ENCODE measurements at regions not wholly inside any gene's neighbourhood (a gene's known extent, or its start where the extent isn't known, plus 50 kb on each side); places are given as distances from the start of the nearest gene placed in this dataset.
"Not testable (repeated sequence)": the region's sequence is repeated elsewhere in the genome, so short reads cannot be mapped to it uniquely, and the experiment has no call there.

DNA sequence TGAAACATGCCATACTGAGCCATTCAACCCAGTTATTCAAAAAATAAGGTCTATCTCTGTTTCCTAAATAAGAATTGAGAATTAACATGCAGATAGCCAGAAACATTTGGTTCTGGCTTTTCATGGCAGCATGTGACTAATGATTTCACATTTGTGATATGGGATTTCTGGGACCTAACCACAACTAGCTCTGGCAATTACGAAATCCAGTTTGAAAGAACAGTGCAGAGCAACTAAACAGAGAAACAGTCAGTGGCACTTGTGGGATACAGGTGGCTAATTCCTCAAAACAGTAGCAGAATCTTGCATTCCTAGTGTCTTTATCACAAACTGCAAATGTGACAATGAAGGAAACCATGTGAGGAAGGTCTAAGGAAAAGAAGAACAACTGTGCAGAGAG, 637.8 kb upstream of the CHAC2 start:
- Mint-ChIP-seq H3K27me3 (ENCODE audit: unreplicated experiment) (peaks cover 7% of the 10 kb centered on the region), H3K4me3 (ENCODE audit: unreplicated experiment) (no peak overlapping the region), H3K4me1 (ENCODE audit: unreplicated experiment) (no peaks in the 10 kb centered on the region), H3K27ac (ENCODE audit: unreplicated experiment) (no peak overlapping the region), H3K9me3 (ENCODE audit: unreplicated experiment) (no peaks in the 10 kb centered on the region), H3K36me3 (ENCODE audit: unreplicated experiment) (no peaks in the 10 kb centered on the region)
- no peak for DNase-seq (ENCODE audit: extremely low spot score, unreplicated experiment)
- TF ChIP-seq, protein P1, sequence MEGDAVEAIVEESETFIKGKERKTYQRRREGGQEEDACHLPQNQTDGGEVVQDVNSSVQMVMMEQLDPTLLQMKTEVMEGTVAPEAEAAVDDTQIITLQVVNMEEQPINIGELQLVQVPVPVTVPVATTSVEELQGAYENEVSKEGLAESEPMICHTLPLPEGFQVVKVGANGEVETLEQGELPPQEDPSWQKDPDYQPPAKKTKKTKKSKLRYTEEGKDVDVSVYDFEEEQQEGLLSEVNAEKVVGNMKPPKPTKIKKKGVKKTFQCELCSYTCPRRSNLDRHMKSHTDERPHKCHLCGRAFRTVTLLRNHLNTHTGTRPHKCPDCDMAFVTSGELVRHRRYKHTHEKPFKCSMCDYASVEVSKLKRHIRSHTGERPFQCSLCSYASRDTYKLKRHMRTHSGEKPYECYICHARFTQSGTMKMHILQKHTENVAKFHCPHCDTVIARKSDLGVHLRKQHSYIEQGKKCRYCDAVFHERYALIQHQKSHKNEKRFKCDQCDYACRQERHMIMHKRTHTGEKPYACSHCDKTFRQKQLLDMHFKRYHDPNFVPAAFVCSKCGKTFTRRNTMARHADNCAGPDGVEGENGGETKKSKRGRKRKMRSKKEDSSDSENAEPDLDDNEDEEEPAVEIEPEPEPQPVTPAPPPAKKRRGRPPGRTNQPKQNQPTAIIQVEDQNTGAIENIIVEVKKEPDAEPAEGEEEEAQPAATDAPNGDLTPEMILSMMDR (IDR thresholded peaks at IDR 0.05): no peak

DNA sequence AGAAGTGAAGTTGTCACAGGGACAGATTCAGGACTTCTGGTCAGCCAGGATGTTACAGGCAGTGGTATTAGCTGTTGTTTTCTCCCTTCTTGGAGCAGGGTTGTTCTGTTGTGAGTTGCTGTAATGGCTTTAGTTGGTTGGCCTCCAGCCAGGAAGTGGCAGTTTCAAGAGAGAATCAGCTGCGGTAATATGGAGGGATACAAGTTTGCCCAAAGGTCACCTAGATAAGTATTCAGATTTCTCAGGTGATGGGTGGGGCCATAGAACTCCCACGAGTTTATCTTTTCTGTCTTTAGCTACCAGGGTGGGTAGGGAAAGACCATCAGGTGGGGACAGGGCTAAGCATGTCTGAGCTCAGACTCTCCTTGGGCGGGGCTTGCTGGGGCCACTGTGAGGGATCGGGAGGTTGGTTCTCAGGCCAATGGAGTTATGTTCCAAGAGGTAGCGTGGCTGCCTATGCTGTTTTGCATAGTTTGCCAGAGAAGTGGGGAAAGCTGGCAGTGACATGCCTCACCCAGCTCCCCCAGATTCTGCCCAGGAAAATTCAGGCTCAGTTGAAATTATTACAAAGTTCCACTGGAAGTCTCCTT, 640.4 kb upstream of the CHAC2 start:
- no peak for DNase-seq (ENCODE audit: extremely low spot score, unreplicated experiment)
- Mint-ChIP-seq H3K4me1 (ENCODE audit: unreplicated experiment) (no peaks in the 10 kb centered on the region), H3K36me3 (ENCODE audit: unreplicated experiment) (no peaks in the 10 kb centered on the region), H3K27me3 (ENCODE audit: unreplicated experiment) (peaks cover 33% of the 10 kb centered on the region), H3K4me3 (ENCODE audit: unreplicated experiment) (no peak overlapping the region), H3K9me3 (ENCODE audit: unreplicated experiment) (no peaks in the 10 kb centered on the region), H3K27ac (ENCODE audit: unreplicated experiment) (no peak overlapping the region)
- TF ChIP-seq, protein P1 (IDR thresholded peaks at IDR 0.05): no peak

DNA sequence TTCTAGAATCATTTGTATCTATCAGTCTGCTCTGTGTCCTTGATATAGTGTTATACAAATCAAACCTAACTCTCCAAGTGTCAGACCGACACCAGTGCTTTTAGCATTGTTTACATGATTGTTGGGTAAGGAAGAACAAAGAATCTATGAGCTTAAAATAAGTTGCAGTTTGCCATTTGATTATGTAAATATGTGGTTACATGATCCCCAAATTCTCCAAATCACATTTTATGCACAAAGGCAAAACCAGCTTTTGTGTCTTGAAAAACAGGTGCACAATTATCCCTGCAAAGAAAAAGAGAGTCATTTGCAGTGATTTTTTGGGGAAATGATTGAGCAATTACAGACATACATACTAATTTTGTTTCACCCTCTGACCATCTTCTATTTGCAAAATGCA, 652.6 kb upstream of the CHAC2 start:
- Mint-ChIP-seq H3K27me3 (ENCODE audit: unreplicated experiment) (peaks cover 24% of the 10 kb centered on the region), H3K4me1 (ENCODE audit: unreplicated experiment) (no peaks in the 10 kb centered on the region)

DNA sequence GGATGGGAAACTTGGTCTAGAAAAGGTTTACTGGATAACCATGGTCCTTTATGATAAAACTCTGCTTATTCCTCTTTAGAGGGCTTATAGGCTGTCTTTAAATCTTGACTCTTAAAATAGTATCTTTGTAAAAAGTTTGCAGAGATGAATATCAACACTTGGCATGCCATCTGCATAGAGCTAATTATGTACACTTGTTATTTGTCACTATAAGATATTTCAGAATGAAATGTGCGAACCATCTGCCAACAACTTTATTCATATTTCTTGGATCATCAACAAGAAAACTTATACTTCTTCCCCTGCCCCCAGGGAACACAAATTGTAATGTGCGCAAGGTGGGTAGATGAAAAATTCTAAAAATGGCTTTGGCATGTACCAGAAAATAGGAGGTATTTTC, 653.0 kb upstream of the CHAC2 start:
- no peaks in the 10 kb centered on the region for H3K36me3 Mint-ChIP-seq (ENCODE audit: unreplicated experiment)
- TF ChIP-seq, protein P1 (IDR thresholded peaks at IDR 0.05): no peak
- peaks cover 24% of the 10 kb centered on the region for H3K27me3 Mint-ChIP-seq (ENCODE audit: unreplicated experiment)
- H3K9me3 Mint-ChIP-seq (ENCODE audit: unreplicated experiment): no peaks in the 10 kb centered on the region
- no peaks in the 10 kb centered on the region for H3K4me1 Mint-ChIP-seq (ENCODE audit: unreplicated experiment)
- no peak overlapping the region for H3K4me3 Mint-ChIP-seq (ENCODE audit: unreplicated experiment)
- no peak overlapping the region for H3K27ac Mint-ChIP-seq (ENCODE audit: unreplicated experiment)
- DNase-seq (ENCODE audit: extremely low spot score, unreplicated experiment): no peak

More for the DNA sequence above, 652.6 kb upstream of the CHAC2 start:
- Mint-ChIP-seq H3K36me3 (ENCODE audit: unreplicated experiment) (no peaks in the 10 kb centered on the region), H3K4me3 (ENCODE audit: unreplicated experiment) (no peak overlapping the region), H3K27ac (ENCODE audit: unreplicated experiment) (no peak overlapping the region), H3K9me3 (ENCODE audit: unreplicated experiment) (no peaks in the 10 kb centered on the region)
- TF ChIP-seq, protein P1 (IDR thresholded peaks at IDR 0.05): no peak
- no peak for DNase-seq (ENCODE audit: extremely low spot score, unreplicated experiment)

DNA sequence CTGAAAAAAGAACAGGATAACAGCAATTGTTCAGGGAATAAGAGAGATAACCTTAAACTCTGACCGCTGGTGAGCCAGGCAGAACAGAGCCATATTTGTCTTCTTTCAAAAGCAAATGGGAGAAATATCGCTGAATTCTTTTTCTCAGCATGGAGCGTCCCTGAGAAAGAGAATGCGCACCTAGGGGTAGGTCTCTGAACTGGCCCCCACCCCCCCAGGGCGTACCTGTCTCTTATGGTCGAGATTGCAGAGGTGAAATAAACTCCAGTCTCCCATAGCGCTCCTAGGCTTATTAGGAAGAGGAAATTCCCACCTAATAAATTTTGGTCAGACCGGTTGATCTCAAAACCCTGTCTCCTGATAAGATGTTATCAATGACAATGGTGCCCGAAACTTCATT, 655.2 kb upstream of the CHAC2 start:
- not testable (repeated sequence) for H3K27ac Mint-ChIP-seq (ENCODE audit: unreplicated experiment); H3K4me1 Mint-ChIP-seq (ENCODE audit: unreplicated experiment); DNase-seq (ENCODE audit: extremely low spot score, unreplicated experiment); H3K4me3 Mint-ChIP-seq (ENCODE audit: unreplicated experiment); H3K36me3 Mint-ChIP-seq (ENCODE audit: unreplicated experiment); H3K9me3 Mint-ChIP-seq (ENCODE audit: unreplicated experiment)
- peaks cover 19% of the 10 kb centered on the region for H3K27me3 Mint-ChIP-seq (ENCODE audit: unreplicated experiment)

DNA sequence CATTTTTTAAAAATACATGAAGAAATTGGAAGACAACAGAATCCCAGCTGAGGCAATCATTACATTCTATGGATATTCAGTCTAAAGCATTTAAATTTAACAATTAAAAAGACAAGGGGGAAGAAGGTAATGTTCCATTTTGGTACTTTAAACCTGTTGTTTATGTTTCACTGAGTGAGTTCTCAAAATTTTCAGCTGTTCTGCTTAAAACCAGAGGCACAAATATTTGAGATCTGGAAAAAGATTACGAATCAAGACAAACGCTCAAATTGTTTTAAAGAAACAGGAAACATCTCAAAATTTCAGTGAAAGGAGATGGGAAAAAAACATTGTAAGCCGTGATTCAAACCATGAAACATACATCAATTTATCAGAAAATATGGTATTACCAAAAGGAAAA, 656.2 kb upstream of the CHAC2 start:
- no peaks in the 10 kb centered on the region for H3K4me1 Mint-ChIP-seq (ENCODE audit: unreplicated experiment)
- H3K36me3 Mint-ChIP-seq (ENCODE audit: unreplicated experiment): no peaks in the 10 kb centered on the region
- H3K27ac Mint-ChIP-seq (ENCODE audit: unreplicated experiment): no peak overlapping the region
- H3K4me3 Mint-ChIP-seq (ENCODE audit: unreplicated experiment): no peak overlapping the region
- no peaks in the 10 kb centered on the region for H3K9me3 Mint-ChIP-seq (ENCODE audit: unreplicated experiment)
- peaks cover 15% of the 10 kb centered on the region for H3K27me3 Mint-ChIP-seq (ENCODE audit: unreplicated experiment)
- DNase-seq (ENCODE audit: extremely low spot score, unreplicated experiment): no peak
- TF ChIP-seq, protein P1 (IDR thresholded peaks at IDR 0.05): no peak
